Neuronal stem cell (in vitro differentiated cells): ENCODE measurements at regions not wholly inside any gene's neighbourhood (a gene's known extent, or its start where the extent isn't known, plus 50 kb on each side); places are given as distances from the start of the nearest gene placed in this dataset.

Experiments
- DNase-seq: peaks from one replicate; pipeline ENCODE4 v3.0.0-alpha.2; 2013; ENCODE audit warnings: low spot score
- H2AFZ ChIP-seq: one replicate; pipeline ENCODE4 v1.6.1; 2013; ENCODE audit warnings: mild to moderate bottlenecking, low read length, inconsistent platforms
- H2AK5ac ChIP-seq: 2 replicates; pipeline ENCODE4 v1.6.1; 2013; ENCODE audit warnings: low read depth, mild to moderate bottlenecking, inconsistent platforms, low read length, moderate library complexity, mixed read lengths
- H2BK120ac ChIP-seq: 2 replicates; pipeline ENCODE4 v1.6.1; 2013; ENCODE audit warnings: low read depth, mild to moderate bottlenecking, inconsistent platforms, low read length, moderate library complexity, mixed read lengths
- H2BK12ac ChIP-seq: one replicate; pipeline ENCODE4 v1.6.1; 2013; ENCODE audit warnings: low read length, inconsistent platforms
- H2BK15ac ChIP-seq: 2 replicates; pipeline ENCODE4 v1.6.1; 2013; ENCODE audit warnings: mild to moderate bottlenecking, low read length, inconsistent platforms, mixed read lengths
- H2BK5ac ChIP-seq: one replicate; pipeline ENCODE4 v1.6.1; 2013; ENCODE audit warnings: inconsistent platforms, mild to moderate bottlenecking, low read length, moderate library complexity
- H3K14ac ChIP-seq: one replicate; pipeline ENCODE4 v1.6.1; 2013; ENCODE audit warnings: low read length, inconsistent platforms
- H3K18ac ChIP-seq: 2 replicates; pipeline ENCODE4 v1.6.1; 2013; ENCODE audit warnings: low read length, inconsistent platforms
- H3K23ac ChIP-seq: 2 replicates; pipeline ENCODE4 v1.6.1; 2013; ENCODE audit warnings: low read depth, mild to moderate bottlenecking, mixed read lengths, low read length, inconsistent platforms; ENCODE audit not compliant: poor library complexity
- H3K27ac ChIP-seq: replicated peaks from 3 replicates; pipeline ENCODE4 v1.5.1; 2013; ENCODE audit warnings: low read length, inconsistent platforms
- H3K27me3 ChIP-seq, 3 experiments: 2 replicates each; pipeline ENCODE4 v1.6.1; 2013; ENCODE audit warnings: low read length in 3 of 3, mild to moderate bottlenecking in 2 of 3, inconsistent platforms in 1 of 3, low read depth in 1 of 3, mixed read lengths in 1 of 3, moderate library complexity in 1 of 3; ENCODE audit not compliant: control insufficient read depth in 3 of 3, insufficient read depth in 3 of 3
- H3K36me3 ChIP-seq, 2 donors: replicated peaks in 1 of 2; 2 replicates each; pipeline ENCODE4 v1.6.1; 2013; ENCODE audit warnings: low read length in 2 of 2; ENCODE audit not compliant: control insufficient read depth in 2 of 2, insufficient read depth in 2 of 2
- H3K4ac ChIP-seq: 2 replicates; pipeline ENCODE4 v1.6.1; 2013; ENCODE audit warnings: inconsistent platforms, mild to moderate bottlenecking, low read length, moderate library complexity
- H3K4me1 ChIP-seq, 2 donors: 1 replicate in 1 of 2; 2 replicates in 1 of 2; pipeline ENCODE4 v1.6.1; 2013; ENCODE audit warnings: low read length in 2 of 2, low read depth in 1 of 2; ENCODE audit not compliant: control insufficient read depth in 2 of 2, insufficient read depth in 1 of 2
- H3K4me2 ChIP-seq: one replicate; pipeline ENCODE4 v1.6.1; 2013; ENCODE audit warnings: mild to moderate bottlenecking, low read length, inconsistent platforms; ENCODE audit not compliant: insufficient read depth, poor library complexity, severe bottlenecking
- H3K4me3 ChIP-seq, 2 donors: 2 replicates each; pipeline ENCODE4 v1.5.1; 2013; ENCODE audit warnings: low read length in 2 of 2, mild to moderate bottlenecking in 2 of 2, inconsistent platforms in 1 of 2, moderate library complexity in 1 of 2
- H3K79me1 ChIP-seq: one replicate; pipeline ENCODE4 v1.6.1; 2013; ENCODE audit warnings: low read depth, mild to moderate bottlenecking, inconsistent platforms, low read length, moderate library complexity
- H3K9ac ChIP-seq: one replicate; pipeline ENCODE4 v1.6.1; 2013; ENCODE audit warnings: mild to moderate bottlenecking, low read depth, low read length, inconsistent platforms; ENCODE audit not compliant: poor library complexity
- H3K9me3 ChIP-seq, 2 donors: replicated peaks in 1 of 2; 2 replicates each; pipeline versions ENCODE3 to v1.6.1; 2013; ENCODE audit warnings: low read length in 2 of 2, mild to moderate bottlenecking in 2 of 2, inconsistent platforms in 1 of 2, low read depth in 1 of 2, mixed read lengths in 1 of 2, moderate library complexity in 1 of 2; ENCODE audit not compliant: control insufficient read depth in 2 of 2, insufficient read depth in 1 of 2
- H4K8ac ChIP-seq: one replicate; pipeline ENCODE4 v1.6.1; 2013; ENCODE audit warnings: low read depth, mild to moderate bottlenecking, inconsistent platforms, low read length, moderate library complexity
- H4K91ac ChIP-seq: one replicate; pipeline ENCODE4 v1.6.1; 2013; ENCODE audit warnings: low read length, low read depth, mild to moderate bottlenecking, inconsistent platforms; ENCODE audit not compliant: poor library complexity
- WGBS, 2 donors: extraction: QIAGEN DNeasy Blood & Tissue Kit; methylation state at CpG; one replicate each; pipeline ENCODE4 v1.1.7; 2013; ENCODE audit warnings: missing lambda C conversion rate in 2 of 2, mixed read lengths in 1 of 2; ENCODE audit not compliant: insufficient read length in 2 of 2, insufficient replicate concordance in 1 of 2; ENCODE audit errors: extremely low coverage in 2 of 2; 5-methylcytosine and 5-hydroxymethylcytosine counted together

- Histone ChIP-seq H2BK120ac (no peak overlapping the region), H3K4ac (no peak overlapping the region), H2BK12ac (no peak overlapping the region), H2AK5ac (no peak overlapping the region), H3K27ac (no peak overlapping the region), H3K9ac (no peak overlapping the region), H3K4me1 (peaks cover 0 to 1% of the 10 kb centered on the region in 2 donors), H2AFZ (no peak overlapping the region), H3K4me3 (no peak overlapping the region), H3K23ac (no peak overlapping the region), H2BK15ac (no peak overlapping the region), H3K14ac (no peak overlapping the region), H2BK5ac (no peak overlapping the region), H3K18ac (no peak overlapping the region), H3K4me2 (no peak overlapping the region), H3K27me3 (no peaks in the 10 kb centered on the region), H3K36me3 (no peaks in the 10 kb centered on the region), H3K79me1 (no peaks in the 10 kb centered on the region), H4K91ac (no peak overlapping the region), H4K8ac (no peak overlapping the region), H3K9me3 (no peaks in the 10 kb centered on the region)
- no CpG with 5 or more reads among the region's 3 CpGs for WGBS, 2 donors
- no peak for DNase-seq
These were observed 173.8 kb upstream of the NRSN1 start for GRCh38 chr6:23952245-23952644.

DNA sequence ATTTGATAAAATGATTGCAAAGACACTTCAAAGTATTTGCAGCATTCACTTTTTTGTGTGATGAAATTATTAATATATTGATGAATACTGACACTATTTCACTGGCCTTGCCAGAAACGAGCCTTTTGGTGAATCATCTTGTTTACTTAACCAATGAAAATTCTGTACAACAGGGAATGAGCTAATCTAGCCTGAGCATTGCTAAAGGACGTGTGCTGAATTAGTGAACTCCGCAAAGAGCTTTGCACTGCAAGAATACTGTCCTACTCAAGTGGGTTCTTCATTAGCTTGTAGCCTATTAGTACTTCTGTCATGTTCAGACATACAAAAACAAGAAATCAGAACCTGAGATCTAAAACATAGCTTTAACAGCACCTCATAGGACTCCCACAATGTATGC is 172.0 kb upstream of the NRSN1 start:
- H4K8ac ChIP-seq = no peak overlapping the region

DNA sequence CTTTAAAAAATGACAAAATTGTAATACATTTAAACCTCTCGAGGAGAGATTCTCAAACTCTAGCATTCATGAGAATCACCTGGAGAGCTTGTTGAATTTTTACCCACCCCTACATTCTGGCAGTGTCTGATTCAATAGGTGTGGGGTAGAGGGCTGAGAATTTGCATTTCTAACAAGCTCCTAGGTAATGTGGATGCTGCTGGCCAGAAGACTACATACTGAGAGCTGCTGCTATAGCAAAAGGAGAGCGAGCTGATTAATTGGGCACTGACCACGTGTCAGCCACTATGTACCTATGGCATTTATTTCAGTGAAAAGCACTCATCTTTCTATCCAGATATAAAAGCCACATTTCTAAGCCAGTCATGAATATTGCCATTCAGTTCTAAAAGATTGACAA is 169.0 kb upstream of the NRSN1 start:
- H3K4me1 ChIP-seq = peaks cover 3 to 4% of the 10 kb centered on the region in 2 donors
- H3K4ac ChIP-seq = no peak overlapping the region
- H3K4me2 ChIP-seq = no peak overlapping the region
- H2BK15ac ChIP-seq = no peak overlapping the region
- no peak overlapping the region for H3K14ac ChIP-seq
- no peak overlapping the region for H3K27ac ChIP-seq
- H3K4me3 ChIP-seq = no peak overlapping the region
- no peaks in the 10 kb centered on the region for H3K9me3 ChIP-seq
- no peak overlapping the region for H3K18ac ChIP-seq
- no peak overlapping the region for H2BK120ac ChIP-seq
- H4K91ac ChIP-seq = no peak overlapping the region
- H2BK5ac ChIP-seq = no peak overlapping the region
- no peak overlapping the region for H3K23ac ChIP-seq
- H2BK12ac ChIP-seq = no peak overlapping the region
- no peak overlapping the region for H2AFZ ChIP-seq
- no peak overlapping the region for H3K9ac ChIP-seq
- H3K27me3 ChIP-seq = peaks cover 0 to 4% (median 0%) of the 10 kb centered on the region in 3 experiments
- H3K36me3 ChIP-seq = no peaks in the 10 kb centered on the region
- H2AK5ac ChIP-seq = no peak overlapping the region
- whole genome bisulfite sequencing, 2 donors = no CpG with 5 or more reads among the region's 3 CpGs
- H4K8ac ChIP-seq = no peak overlapping the region
- DNase-seq = no peak
- H3K79me1 ChIP-seq = no peaks in the 10 kb centered on the region

More for the DNA sequence above, 172.0 kb upstream of the NRSN1 start:
- H2BK15ac ChIP-seq = no peak overlapping the region
- no CpG with 5 or more reads among the region's 3 CpGs for WGBS, 2 donors
- no peaks in the 10 kb centered on the region for H3K9me3 ChIP-seq
- H2AFZ ChIP-seq = no peak overlapping the region
- H3K14ac ChIP-seq = no peak overlapping the region
- H4K91ac ChIP-seq = no peak overlapping the region
- DNase-seq = no peak
- no peak overlapping the region for H3K9ac ChIP-seq
- H3K18ac ChIP-seq = no peak overlapping the region
- H3K4me3 ChIP-seq = no peak overlapping the region
- no peaks in the 10 kb centered on the region for H3K27me3 ChIP-seq
- no peak overlapping the region for H3K23ac ChIP-seq
- H3K79me1 ChIP-seq = no peaks in the 10 kb centered on the region
- no peak overlapping the region for H3K4me2 ChIP-seq
- peaks cover 0 to 3% of the 10 kb centered on the region in 2 donors for H3K4me1 ChIP-seq
- no peaks in the 10 kb centered on the region for H3K36me3 ChIP-seq
- H2BK120ac ChIP-seq = no peak overlapping the region
- H2AK5ac ChIP-seq = no peak overlapping the region
- H3K27ac ChIP-seq = no peak overlapping the region
- H2BK12ac ChIP-seq = no peak overlapping the region
- no peak overlapping the region for H3K4ac ChIP-seq
- H2BK5ac ChIP-seq = no peak overlapping the region

DNA sequence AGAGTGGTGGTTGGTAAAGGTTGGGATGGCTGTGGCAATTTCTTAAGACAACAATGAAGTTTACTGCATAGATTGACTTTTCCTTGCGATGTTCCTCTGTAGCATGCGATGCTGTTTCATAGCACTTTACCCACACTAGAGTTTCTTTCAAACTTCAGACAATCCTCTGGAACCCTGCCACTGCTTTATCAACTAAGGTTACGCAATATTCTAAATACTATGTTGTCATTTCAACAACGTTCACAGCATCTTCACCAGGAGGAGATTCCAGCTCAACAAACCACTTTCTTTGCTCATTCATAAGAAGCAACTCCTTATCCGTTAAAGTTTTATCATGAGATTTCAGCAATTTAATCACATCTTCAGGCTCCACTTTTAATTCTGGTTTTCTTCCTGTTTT is 161.2 kb upstream of the NRSN1 start:
- no peaks in the 10 kb centered on the region for H3K9me3 ChIP-seq
- H3K4me2 ChIP-seq = no peak overlapping the region
- no peak overlapping the region for H2BK15ac ChIP-seq
- WGBS, 2 donors = no CpG with 5 or more reads among the region's 5 CpGs
- H3K36me3 ChIP-seq = no peaks in the 10 kb centered on the region
- H4K8ac ChIP-seq = no peak overlapping the region
- H2BK5ac ChIP-seq = no peak overlapping the region
- no peak overlapping the region for H4K91ac ChIP-seq
- H3K27ac ChIP-seq = no peak overlapping the region
- no peak overlapping the region for H2BK120ac ChIP-seq
- no peak overlapping the region for H3K4me3 ChIP-seq
- H3K9ac ChIP-seq = no peak overlapping the region
- no peaks in the 10 kb centered on the region for H3K79me1 ChIP-seq
- no peak overlapping the region for H3K14ac ChIP-seq
- H2AFZ ChIP-seq = no peak overlapping the region
- no peaks in the 10 kb centered on the region for H3K4me1 ChIP-seq
- no peak for DNase-seq
- no peak overlapping the region for H3K23ac ChIP-seq
- H3K4ac ChIP-seq = no peak overlapping the region
- no peak overlapping the region for H2AK5ac ChIP-seq
- no peaks in the 10 kb centered on the region for H3K27me3 ChIP-seq
- no peak overlapping the region for H3K18ac ChIP-seq
- H2BK12ac ChIP-seq = no peak overlapping the region
